ENCODE measurements at regions not wholly inside any gene's neighbourhood (a gene's known extent, or its start where the extent isn't known, plus 50 kb on each side); places are given as distances from the start of the nearest gene placed in this dataset.

- in situ Hi-C loops (cut with HindIII; ENCODE audit: low pct_unique_long_range_greater_than_20kb, low sequenced_read_pairs) = no loop called here
- DNase-seq (ENCODE audit: low read depth in 1 of 2, low spot score in 1 of 2) = no peak
- no peak for TF ChIP-seq JUND (IDR thresholded peaks at IDR 0.05; ENCODE audit: low read depth)
Observed at GRCh38 chr5:89597878-89598277, 714.9 kb upstream of the MEF2C start.

- in situ Hi-C loops (cut with HindIII; ENCODE audit: low pct_unique_long_range_greater_than_20kb, low sequenced_read_pairs) = no loop called here
Observed at GRCh38 chr5:89596821-89597220, 713.8 kb upstream of the MEF2C start.

GRCh38 chr5:89595056-89595455 lies 712.1 kb upstream of the MEF2C start:
- TF ChIP-seq JUND (IDR thresholded peaks at IDR 0.05; ENCODE audit: low read depth) = no peak
- no peak for DNase-seq (ENCODE audit: low read depth in 1 of 2, low spot score in 1 of 2)
- in situ Hi-C loops (cut with HindIII; ENCODE audit: low pct_unique_long_range_greater_than_20kb, low sequenced_read_pairs) = no loop called here

More at GRCh38 chr5:89596821-89597220, 713.8 kb upstream of the MEF2C start:
- DNase-seq (ENCODE audit: low read depth in 1 of 2, low spot score in 1 of 2) = no peak
- no peak for TF ChIP-seq JUND (IDR thresholded peaks at IDR 0.05; ENCODE audit: low read depth)

GRCh38 chr5:89584339-89584956 lies 701.5 kb upstream of the MEF2C start:
- in situ Hi-C loops (cut with HindIII; ENCODE audit: low pct_unique_long_range_greater_than_20kb, low sequenced_read_pairs) = no loop called here
- TF ChIP-seq JUND (IDR thresholded peaks at IDR 0.05; ENCODE audit: low read depth) = no peak
- no peak for DNase-seq (ENCODE audit: low read depth in 1 of 2, low spot score in 1 of 2)

- TF ChIP-seq JUND (IDR thresholded peaks at IDR 0.05; ENCODE audit: low read depth) = no peak
- DNase-seq (ENCODE audit: low read depth in 1 of 2, low spot score in 1 of 2) = no peak
- in situ Hi-C loops (cut with HindIII; ENCODE audit: low pct_unique_long_range_greater_than_20kb, low sequenced_read_pairs) = no loop called here
Observed at GRCh38 chr5:89583534-89583933, 700.5 kb upstream of the MEF2C start.

- no peak for TF ChIP-seq JUND (IDR thresholded peaks at IDR 0.05; ENCODE audit: low read depth)
- in situ Hi-C loops (cut with HindIII; ENCODE audit: low pct_unique_long_range_greater_than_20kb, low sequenced_read_pairs) = no loop called here
- DNase-seq (ENCODE audit: low read depth in 1 of 2, low spot score in 1 of 2) = no peak
Observed at GRCh38 chr5:89582768-89583339, 699.9 kb upstream of the MEF2C start.

- no peak for TF ChIP-seq JUND (IDR thresholded peaks at IDR 0.05; ENCODE audit: low read depth)
- no peak for DNase-seq (ENCODE audit: low read depth in 1 of 2, low spot score in 1 of 2)
- in situ Hi-C loops (cut with HindIII; ENCODE audit: low pct_unique_long_range_greater_than_20kb, low sequenced_read_pairs) = no loop called here
Observed at GRCh38 chr5:89580976-89581375, 698.0 kb upstream of the MEF2C start.

- in situ Hi-C loops (cut with HindIII; ENCODE audit: low pct_unique_long_range_greater_than_20kb, low sequenced_read_pairs) = no loop called here
- DNase-seq (ENCODE audit: low read depth in 1 of 2, low spot score in 1 of 2) = no peak
- TF ChIP-seq JUND (IDR thresholded peaks at IDR 0.05; ENCODE audit: low read depth) = no peak
Observed at GRCh38 chr5:89575319-89575718, 692.3 kb upstream of the MEF2C start.

GRCh38 chr5:89573345-89573744 lies 690.4 kb upstream of the MEF2C start:
- in situ Hi-C loops (cut with HindIII; ENCODE audit: low pct_unique_long_range_greater_than_20kb, low sequenced_read_pairs) = no loop called here
- DNase-seq (ENCODE audit: low read depth in 1 of 2, low spot score in 1 of 2) = no peak
- TF ChIP-seq JUND (IDR thresholded peaks at IDR 0.05; ENCODE audit: low read depth) = no peak

GRCh38 chr5:89572696-89573095 lies 689.7 kb upstream of the MEF2C start:
- in situ Hi-C loops (cut with HindIII; ENCODE audit: low pct_unique_long_range_greater_than_20kb, low sequenced_read_pairs) = no loop called here
- no peak for DNase-seq (ENCODE audit: low read depth in 1 of 2, low spot score in 1 of 2)

GRCh38 chr5:89570557-89570956 lies 687.6 kb upstream of the MEF2C start:
- no peak for TF ChIP-seq JUND (IDR thresholded peaks at IDR 0.05; ENCODE audit: low read depth)
- DNase-seq (ENCODE audit: low read depth in 1 of 2, low spot score in 1 of 2) = no peak
- in situ Hi-C loops (cut with HindIII; ENCODE audit: low pct_unique_long_range_greater_than_20kb, low sequenced_read_pairs) = no loop called here

More at GRCh38 chr5:89572696-89573095, 689.7 kb upstream of the MEF2C start:
- no peak for TF ChIP-seq JUND (IDR thresholded peaks at IDR 0.05; ENCODE audit: low read depth)

- DNase-seq (ENCODE audit: low read depth in 1 of 2, low spot score in 1 of 2) = no peak
- TF ChIP-seq JUND (IDR thresholded peaks at IDR 0.05; ENCODE audit: low read depth) = no peak
- in situ Hi-C loops (cut with HindIII; ENCODE audit: low pct_unique_long_range_greater_than_20kb, low sequenced_read_pairs) = no loop called here
Observed at GRCh38 chr5:89566340-89566739, 683.4 kb upstream of the MEF2C start.

GRCh38 chr5:89560696-89561095 lies 677.7 kb upstream of the MEF2C start:
- no peak for DNase-seq (ENCODE audit: low read depth in 1 of 2, low spot score in 1 of 2)
- TF ChIP-seq JUND (IDR thresholded peaks at IDR 0.05; ENCODE audit: low read depth) = no peak
- in situ Hi-C loops (cut with HindIII; ENCODE audit: low pct_unique_long_range_greater_than_20kb, low sequenced_read_pairs) = no loop called here

Data from T47D (cell line).